Kidney (tissue), 13 donors: ENCODE measurements at regions not wholly inside any gene's neighbourhood (a gene's known extent, or its start where the extent isn't known, plus 50 kb on each side); places are given as distances from the start of the nearest gene placed in this dataset.

Experiments used
- DNase-seq, 5 donors: peaks; one replicate each; pipeline ENCODE4 v3.0.0-alpha.2; 2013 to 2020
- FAIRE-seq: peaks from 2 replicates; lab custom pipeline; 2012; peaks lifted over from hg19 to GRCh38; lab: Jason Lieb, UNC
- H3K27ac ChIP-seq, 2 donors: one replicate each; pipeline ENCODE4 v1.7.0; 2013; ENCODE audit warnings: low read depth in 2 of 2, low read length in 2 of 2, inconsistent platforms in 1 of 2
- H3K27me3 ChIP-seq: one replicate; pipeline ENCODE4 v1.7.1; 2013; ENCODE audit warnings: low read length, inconsistent platforms; ENCODE audit not compliant: control insufficient read depth, insufficient read depth
- H3K36me3 ChIP-seq, 3 donors: one replicate each; pipeline versions ENCODE4 v1.7.0 to v1.7.1; 2013; ENCODE audit warnings: low read length in 3 of 3, control low read depth in 1 of 3, inconsistent platforms in 1 of 3; ENCODE audit not compliant: insufficient read depth in 3 of 3, control insufficient read depth in 2 of 3
- H3K4me1 ChIP-seq, 3 donors: one replicate each; pipeline versions ENCODE4 v1.7.0 to v1.7.1; 2013; ENCODE audit warnings: low read length in 3 of 3, inconsistent platforms in 1 of 3, low read depth in 1 of 3; ENCODE audit not compliant: control insufficient read depth in 2 of 3, insufficient read depth in 2 of 3
- H3K4me3 ChIP-seq, 3 donors: one replicate each; pipeline versions ENCODE4 v1.7.0 to v1.8.1; 2013; ENCODE audit warnings: low read length in 3 of 3, control low read depth in 1 of 3, inconsistent platforms in 1 of 3
- H3K9ac ChIP-seq, 3 donors: one replicate each; pipeline versions ENCODE4 v1.7.0 to v1.7.1; 2013; ENCODE audit warnings: low read length in 3 of 3, control low read depth in 1 of 3, inconsistent platforms in 1 of 3
- H3K9me3 ChIP-seq, 3 donors: one replicate each; pipeline versions ENCODE4 v1.7.0 to v1.7.1; 2013; ENCODE audit warnings: low read length in 3 of 3, control low read depth in 1 of 3, inconsistent platforms in 1 of 3; ENCODE audit not compliant: control insufficient read depth in 2 of 3, insufficient read depth in 1 of 3
- intact Hi-C: fragments of 100-400 bp; cut with DNase I; formaldehyde crosslinking; loops from one replicate; pipeline ENCODE4 v1.11.1; 2022
- TF ChIP-seq, protein P1 (sequence below): IDR thresholded peaks from 3 replicates; pipeline ENCODE4 v1.5.1; 2012; ENCODE audit warnings: mild to moderate bottlenecking, moderate library complexity, borderline replicate concordance; ENCODE audit not compliant: insufficient read depth; ENCODE audit errors: extremely low read depth
- donor health status: control.
- donor health status: control.
- donor health status: control.
- donor health status: control.
- donor health status: control.
- donor health status: DM: yes; HTN: yes; CAD: no.
- donor health status: Normal renal cell carcinoma (clear cell type).

DNA sequence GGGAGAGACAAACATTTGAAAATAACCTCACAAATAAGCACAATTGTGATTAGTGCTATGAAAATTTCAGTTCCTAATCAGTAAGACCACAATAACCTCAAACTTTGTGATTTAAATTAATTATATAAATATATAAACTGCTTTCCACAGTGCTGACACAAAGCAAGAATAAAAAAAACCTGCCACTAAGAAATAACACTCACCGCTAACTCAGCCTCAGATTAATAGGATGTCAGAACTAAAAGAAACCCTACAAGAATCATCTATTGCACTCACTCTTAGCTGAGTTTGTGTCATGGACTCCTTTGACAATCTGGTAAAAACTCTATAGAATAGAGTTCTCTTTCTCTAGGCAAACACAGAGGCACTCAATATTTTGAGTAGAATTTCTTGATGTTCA is 68.4 kb downstream of the SLC41A2 start:
- DNase-seq (no peak), FAIRE-seq (no peak)
- H3K27ac ChIP-seq, result no peak overlapping the region
- intact Hi-C loops, result no loop called here
- no peak overlapping the region for H3K9ac ChIP-seq
- TF ChIP-seq, protein P1, sequence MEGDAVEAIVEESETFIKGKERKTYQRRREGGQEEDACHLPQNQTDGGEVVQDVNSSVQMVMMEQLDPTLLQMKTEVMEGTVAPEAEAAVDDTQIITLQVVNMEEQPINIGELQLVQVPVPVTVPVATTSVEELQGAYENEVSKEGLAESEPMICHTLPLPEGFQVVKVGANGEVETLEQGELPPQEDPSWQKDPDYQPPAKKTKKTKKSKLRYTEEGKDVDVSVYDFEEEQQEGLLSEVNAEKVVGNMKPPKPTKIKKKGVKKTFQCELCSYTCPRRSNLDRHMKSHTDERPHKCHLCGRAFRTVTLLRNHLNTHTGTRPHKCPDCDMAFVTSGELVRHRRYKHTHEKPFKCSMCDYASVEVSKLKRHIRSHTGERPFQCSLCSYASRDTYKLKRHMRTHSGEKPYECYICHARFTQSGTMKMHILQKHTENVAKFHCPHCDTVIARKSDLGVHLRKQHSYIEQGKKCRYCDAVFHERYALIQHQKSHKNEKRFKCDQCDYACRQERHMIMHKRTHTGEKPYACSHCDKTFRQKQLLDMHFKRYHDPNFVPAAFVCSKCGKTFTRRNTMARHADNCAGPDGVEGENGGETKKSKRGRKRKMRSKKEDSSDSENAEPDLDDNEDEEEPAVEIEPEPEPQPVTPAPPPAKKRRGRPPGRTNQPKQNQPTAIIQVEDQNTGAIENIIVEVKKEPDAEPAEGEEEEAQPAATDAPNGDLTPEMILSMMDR, result no peak
- no peak overlapping the region for H3K4me3 ChIP-seq
- H3K4me1 ChIP-seq, result no peaks in the 10 kb centered on the region
- no peaks in the 10 kb centered on the region for H3K36me3 ChIP-seq
- no peaks in the 10 kb centered on the region for H3K9me3 ChIP-seq
- no peaks in the 10 kb centered on the region for H3K27me3 ChIP-seq

- Histone ChIP-seq H3K9ac (no peak overlapping the region), H3K36me3 (no peaks in the 10 kb centered on the region), H3K4me1 (no peaks in the 10 kb centered on the region), H3K4me3 (no peak overlapping the region), H3K27ac (no peak overlapping the region), H3K27me3 (no peaks in the 10 kb centered on the region), H3K9me3 (no peaks in the 10 kb centered on the region)
- FAIRE-seq (no peak), DNase-seq (no peak)
- intact Hi-C loops, result no loop called here
- TF ChIP-seq, protein P1, result no peak
Measured at GRCh38 chr12:104888892-104889291, 69.2 kb downstream of the SLC41A2 start.

GRCh38 chr12:104888481-104888880 is 69.6 kb downstream of the SLC41A2 start:
- FAIRE-seq, result no peak
- Histone ChIP-seq H3K36me3 (no peaks in the 10 kb centered on the region), H3K9ac (no peak overlapping the region), H3K4me3 (no peak overlapping the region), H3K27ac (no peak overlapping the region), H3K9me3 (no peaks in the 10 kb centered on the region), H3K27me3 (no peaks in the 10 kb centered on the region), H3K4me1 (no peaks in the 10 kb centered on the region)
- TF ChIP-seq, protein P1, result no peak
- no peak for DNase-seq
- intact Hi-C loops, result no loop called here

GRCh38 chr12:104887452-104887851 is 70.6 kb downstream of the SLC41A2 start:
- FAIRE-seq (no peak), DNase-seq (no peak)
- H3K9me3 ChIP-seq, result no peaks in the 10 kb centered on the region
- no peak overlapping the region for H3K4me3 ChIP-seq
- no peak overlapping the region for H3K27ac ChIP-seq
- TF ChIP-seq, protein P1, result no peak
- intact Hi-C loops, result no loop called here
- no peaks in the 10 kb centered on the region for H3K36me3 ChIP-seq
- no peak overlapping the region for H3K9ac ChIP-seq
- H3K27me3 ChIP-seq, result no peaks in the 10 kb centered on the region
- H3K4me1 ChIP-seq, result no peaks in the 10 kb centered on the region
